ENCODE measurements at regions not wholly inside any gene's neighbourhood (a gene's known extent, or its start where the extent isn't known, plus 50 kb on each side); places are given as distances from the start of the nearest gene placed in this dataset.

DNA sequence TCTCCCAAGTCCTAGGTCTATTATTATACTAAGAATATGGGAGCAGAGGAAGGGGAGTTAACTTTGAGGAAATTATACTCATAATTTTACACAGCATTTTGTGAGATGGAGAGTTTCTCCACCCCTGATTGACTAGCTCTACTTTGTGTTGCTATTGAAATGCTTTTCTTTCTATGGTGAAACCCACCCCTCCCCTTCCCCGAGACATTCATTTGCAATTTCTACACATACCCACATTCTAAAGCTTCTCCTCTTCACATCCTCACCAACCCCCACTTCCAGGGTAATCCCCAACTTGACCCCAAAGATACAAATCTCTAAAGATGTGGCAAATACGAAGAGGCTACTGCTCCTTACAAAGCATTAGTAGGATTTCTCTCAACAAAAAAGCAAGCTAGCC, 992.2 kb downstream of the BCL11A start:
- no peak overlapping the region for H3K4me3 ChIP-seq (ENCODE audit: low read length)
- no peaks in the 10 kb centered on the region for H3K79me2 ChIP-seq (ENCODE audit: low read length)
- no peak overlapping the region for H3K27ac ChIP-seq (ENCODE audit: low read length)
- H3K27me3 ChIP-seq (replicated peaks; ENCODE audit: insufficient read depth, low read length): no peaks in the 10 kb centered on the region
- H3K9me2 ChIP-seq (replicated peaks; ENCODE audit: insufficient read depth, low read length): no peaks in the 10 kb centered on the region
- no peaks in the 10 kb centered on the region for H3K36me3 ChIP-seq (replicated peaks; ENCODE audit: insufficient read depth, low read length)
- no peaks in the 10 kb centered on the region for H4K20me1 ChIP-seq (ENCODE audit: insufficient read depth, low read length)
- H3K9ac ChIP-seq (ENCODE audit: low read length): no peak overlapping the region
- H2AFZ ChIP-seq (ENCODE audit: low read length): no peak overlapping the region
- H3K9me3 ChIP-seq (replicated peaks; ENCODE audit: insufficient read depth, low read length): no peaks in the 10 kb centered on the region
- H3K4me1 ChIP-seq (ENCODE audit: low read length): no peaks in the 10 kb centered on the region
- no peak for DNase-seq
- no peak overlapping the region for H3K4me2 ChIP-seq (ENCODE audit: low read depth, low read length)
- H3F3A ChIP-seq (ENCODE audit: insufficient read depth, low read length): no peaks in the 10 kb centered on the region
- TF ChIP-seq, protein P1, sequence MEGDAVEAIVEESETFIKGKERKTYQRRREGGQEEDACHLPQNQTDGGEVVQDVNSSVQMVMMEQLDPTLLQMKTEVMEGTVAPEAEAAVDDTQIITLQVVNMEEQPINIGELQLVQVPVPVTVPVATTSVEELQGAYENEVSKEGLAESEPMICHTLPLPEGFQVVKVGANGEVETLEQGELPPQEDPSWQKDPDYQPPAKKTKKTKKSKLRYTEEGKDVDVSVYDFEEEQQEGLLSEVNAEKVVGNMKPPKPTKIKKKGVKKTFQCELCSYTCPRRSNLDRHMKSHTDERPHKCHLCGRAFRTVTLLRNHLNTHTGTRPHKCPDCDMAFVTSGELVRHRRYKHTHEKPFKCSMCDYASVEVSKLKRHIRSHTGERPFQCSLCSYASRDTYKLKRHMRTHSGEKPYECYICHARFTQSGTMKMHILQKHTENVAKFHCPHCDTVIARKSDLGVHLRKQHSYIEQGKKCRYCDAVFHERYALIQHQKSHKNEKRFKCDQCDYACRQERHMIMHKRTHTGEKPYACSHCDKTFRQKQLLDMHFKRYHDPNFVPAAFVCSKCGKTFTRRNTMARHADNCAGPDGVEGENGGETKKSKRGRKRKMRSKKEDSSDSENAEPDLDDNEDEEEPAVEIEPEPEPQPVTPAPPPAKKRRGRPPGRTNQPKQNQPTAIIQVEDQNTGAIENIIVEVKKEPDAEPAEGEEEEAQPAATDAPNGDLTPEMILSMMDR (IDR thresholded peaks at IDR 0.05; ENCODE audit: low read length): no peak
- TF ChIP-seq EZH2phosphoT487 (IDR thresholded peaks at IDR 0.05; ENCODE audit: low read length) (no peak), EZH2 (optimal IDR thresholded peaks at IDR 0.05; ENCODE audit: low read depth, low read length) (no peak)

DNA sequence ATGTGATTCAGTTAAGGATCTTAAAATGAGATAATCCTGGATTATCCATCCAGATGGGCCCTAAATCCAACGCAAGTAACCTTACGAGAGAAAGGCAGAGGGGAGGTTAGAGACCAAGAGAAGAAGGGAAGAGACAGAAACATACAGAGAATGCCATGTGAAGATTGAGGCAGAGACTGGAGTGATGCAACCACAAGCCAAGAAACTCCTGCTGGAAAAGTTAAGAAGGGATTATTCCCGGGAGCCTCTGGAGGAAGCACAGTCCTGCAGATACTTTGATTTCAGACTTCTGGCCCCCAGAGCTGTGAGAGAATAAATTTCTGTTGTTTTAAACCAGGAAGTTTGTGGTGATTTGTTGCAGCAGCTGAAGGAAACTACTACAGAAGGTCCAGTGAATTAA, 992.7 kb downstream of the BCL11A start:
- Histone ChIP-seq H3K27ac (ENCODE audit: low read length) (no peak overlapping the region), H3K79me2 (ENCODE audit: low read length) (no peaks in the 10 kb centered on the region), H3K9me3 (replicated peaks; ENCODE audit: insufficient read depth, low read length) (no peaks in the 10 kb centered on the region), H3K27me3 (replicated peaks; ENCODE audit: insufficient read depth, low read length) (no peaks in the 10 kb centered on the region), H3K9me2 (replicated peaks; ENCODE audit: insufficient read depth, low read length) (no peaks in the 10 kb centered on the region), H2AFZ (ENCODE audit: low read length) (no peak overlapping the region), H3K9ac (ENCODE audit: low read length) (no peak overlapping the region), H3F3A (ENCODE audit: insufficient read depth, low read length) (no peaks in the 10 kb centered on the region), H3K4me2 (ENCODE audit: low read depth, low read length) (no peak overlapping the region), H3K36me3 (replicated peaks; ENCODE audit: insufficient read depth, low read length) (no peaks in the 10 kb centered on the region), H3K4me3 (ENCODE audit: low read length) (no peak overlapping the region), H4K20me1 (ENCODE audit: insufficient read depth, low read length) (no peaks in the 10 kb centered on the region), H3K4me1 (ENCODE audit: low read length) (no peaks in the 10 kb centered on the region)
- TF ChIP-seq, protein P1 (IDR thresholded peaks at IDR 0.05; ENCODE audit: low read length): no peak
- no peak for TF ChIP-seq EZH2 (optimal IDR thresholded peaks at IDR 0.05; ENCODE audit: low read depth, low read length)
- no peak for TF ChIP-seq EZH2phosphoT487 (IDR thresholded peaks at IDR 0.05; ENCODE audit: low read length)
- no peak for DNase-seq

DNA sequence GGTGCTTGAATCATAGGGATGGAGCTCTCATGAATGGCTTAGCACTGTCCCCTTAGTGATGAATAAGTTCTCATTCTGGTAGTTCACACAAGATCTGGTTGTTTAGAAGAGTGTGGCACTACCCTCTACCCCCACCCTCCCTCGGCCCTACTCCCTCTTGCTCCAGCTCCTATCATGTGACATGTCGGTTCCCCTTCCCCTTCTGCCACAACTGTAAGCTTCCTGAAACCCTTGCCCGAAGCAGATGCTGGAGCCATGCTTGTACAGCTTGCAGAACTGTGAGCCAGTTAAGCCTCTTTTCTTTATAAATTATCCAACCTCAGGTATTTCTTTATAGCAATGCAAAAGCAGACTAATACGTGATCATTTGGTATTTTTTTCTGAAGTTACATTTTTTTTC, 1012.6 kb downstream of the BCL11A start:
- no peak for DNase-seq
- Histone ChIP-seq H3K36me3 (replicated peaks; ENCODE audit: insufficient read depth, low read length) (no peaks in the 10 kb centered on the region), H3F3A (ENCODE audit: insufficient read depth, low read length) (no peaks in the 10 kb centered on the region), H3K27ac (ENCODE audit: low read length) (no peak overlapping the region), H3K79me2 (ENCODE audit: low read length) (no peaks in the 10 kb centered on the region), H3K9ac (ENCODE audit: low read length) (no peak overlapping the region), H3K4me3 (ENCODE audit: low read length) (no peak overlapping the region), H3K9me2 (replicated peaks; ENCODE audit: insufficient read depth, low read length) (no peaks in the 10 kb centered on the region), H3K4me2 (ENCODE audit: low read depth, low read length) (no peak overlapping the region), H4K20me1 (ENCODE audit: insufficient read depth, low read length) (no peaks in the 10 kb centered on the region), H3K4me1 (ENCODE audit: low read length) (no peaks in the 10 kb centered on the region), H2AFZ (ENCODE audit: low read length) (no peak overlapping the region), H3K27me3 (replicated peaks; ENCODE audit: insufficient read depth, low read length) (no peaks in the 10 kb centered on the region), H3K9me3 (replicated peaks; ENCODE audit: insufficient read depth, low read length) (no peaks in the 10 kb centered on the region)
- TF ChIP-seq, protein P1 (IDR thresholded peaks at IDR 0.05; ENCODE audit: low read length): no peak
- no peak for TF ChIP-seq EZH2phosphoT487 (IDR thresholded peaks at IDR 0.05; ENCODE audit: low read length)

Data from MM.1S (cell line).